ENCODE measurements at regions not wholly inside any gene's neighbourhood (a gene's known extent, or its start where the extent isn't known, plus 50 kb on each side); places are given as distances from the start of the nearest gene placed in this dataset.
"Not testable (repeated sequence)": the region's sequence is repeated elsewhere in the genome, so short reads cannot be mapped to it uniquely, and the experiment has no call there.

- no peaks in the 10 kb centered on the region for H3K36me3 ChIP-seq (ENCODE audit: low read depth, missing control alignments)
- H3K27me3 ChIP-seq = no peaks in the 10 kb centered on the region
- WGBS, 2 donors = 91 to 94% methylated on average over 13 of the region's 13 CpGs
- no peak overlapping the region for H3K27ac ChIP-seq
- intact Hi-C loops (cut with DNase I; ENCODE audit: low total_unique reads) = no loop called here
- peak; percentile 12 for DNase-seq
- H3K4me1 ChIP-seq = peaks cover 7% of the 10 kb centered on the region
- H3K9me3 ChIP-seq = no peaks in the 10 kb centered on the region
- TF ChIP-seq, protein P1, sequence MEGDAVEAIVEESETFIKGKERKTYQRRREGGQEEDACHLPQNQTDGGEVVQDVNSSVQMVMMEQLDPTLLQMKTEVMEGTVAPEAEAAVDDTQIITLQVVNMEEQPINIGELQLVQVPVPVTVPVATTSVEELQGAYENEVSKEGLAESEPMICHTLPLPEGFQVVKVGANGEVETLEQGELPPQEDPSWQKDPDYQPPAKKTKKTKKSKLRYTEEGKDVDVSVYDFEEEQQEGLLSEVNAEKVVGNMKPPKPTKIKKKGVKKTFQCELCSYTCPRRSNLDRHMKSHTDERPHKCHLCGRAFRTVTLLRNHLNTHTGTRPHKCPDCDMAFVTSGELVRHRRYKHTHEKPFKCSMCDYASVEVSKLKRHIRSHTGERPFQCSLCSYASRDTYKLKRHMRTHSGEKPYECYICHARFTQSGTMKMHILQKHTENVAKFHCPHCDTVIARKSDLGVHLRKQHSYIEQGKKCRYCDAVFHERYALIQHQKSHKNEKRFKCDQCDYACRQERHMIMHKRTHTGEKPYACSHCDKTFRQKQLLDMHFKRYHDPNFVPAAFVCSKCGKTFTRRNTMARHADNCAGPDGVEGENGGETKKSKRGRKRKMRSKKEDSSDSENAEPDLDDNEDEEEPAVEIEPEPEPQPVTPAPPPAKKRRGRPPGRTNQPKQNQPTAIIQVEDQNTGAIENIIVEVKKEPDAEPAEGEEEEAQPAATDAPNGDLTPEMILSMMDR (IDR thresholded peaks at IDR 0.05) = no peak
- H3K4me3 ChIP-seq = no peak overlapping the region
Observed at GRCh38 chr6:170140129-170140528, 150.7 kb downstream of the DLL1 start.

DNA sequence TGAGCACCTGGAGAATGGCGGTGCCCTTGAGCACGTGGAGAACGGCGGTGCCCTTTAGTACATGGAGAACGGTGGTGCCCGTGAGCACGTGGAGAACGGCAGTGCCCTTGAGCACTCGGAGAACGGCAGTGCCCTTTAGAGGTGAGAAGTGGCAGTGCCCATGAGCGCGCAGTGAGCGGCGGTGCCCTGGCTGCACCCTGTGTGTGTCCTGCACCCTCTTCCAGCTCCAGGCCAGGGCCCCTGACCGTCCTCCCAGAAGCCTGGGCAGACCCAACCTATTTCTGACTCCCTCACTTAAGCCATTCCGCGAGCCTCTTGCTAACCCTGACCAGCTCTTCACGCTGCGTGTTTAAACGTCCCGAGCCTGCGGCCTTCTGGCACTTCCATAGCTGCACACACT, 151.3 kb downstream of the DLL1 start:
- DNase-seq = peak; percentile 8
- Histone ChIP-seq H3K27me3 (no peaks in the 10 kb centered on the region), H3K4me1 (peaks cover 8% of the 10 kb centered on the region), H3K36me3 (ENCODE audit: low read depth, missing control alignments) (no peaks in the 10 kb centered on the region), H3K27ac (no peak overlapping the region), H3K4me3 (no peak overlapping the region), H3K9me3 (no peaks in the 10 kb centered on the region)
- 86 to 89% methylated on average over 20 to 22 of the region's 22 CpGs for WGBS, 2 donors
- intact Hi-C loops (cut with DNase I; ENCODE audit: low total_unique reads) = no loop called here
- no peak for TF ChIP-seq POLR2A (IDR thresholded peaks at IDR 0.05)
- TF ChIP-seq, protein P1 (IDR thresholded peaks at IDR 0.05) = no peak

GRCh38 chr6:170139046-170139445, 151.8 kb downstream of the DLL1 start:
- H3K36me3 ChIP-seq (ENCODE audit: low read depth, missing control alignments); H3K9me3 ChIP-seq; H3K4me3 ChIP-seq; intact Hi-C loops (cut with DNase I; ENCODE audit: low total_unique reads); H3K27me3 ChIP-seq; H3K27ac ChIP-seq: not testable (repeated sequence)
- H3K4me1 ChIP-seq = peaks cover 12% of the 10 kb centered on the region
- DNase-seq = peak; percentile 4
- WGBS, 2 donors = 85 to 87% methylated on average over 24 of the region's 24 CpGs

- Histone ChIP-seq H3K4me3 (peak overlapping the region in 1 of 2 donors; percentile 30), H3K27me3 (no peaks in the 10 kb centered on the region), H3K36me3 (ENCODE audit: low read depth, missing control alignments) (no peaks in the 10 kb centered on the region), H3K27ac (peak overlapping the region; percentile 45 to 58), H3K9me3 (no peaks in the 10 kb centered on the region), H3K4me1 (peaks cover 12% of the 10 kb centered on the region)
- whole genome bisulfite sequencing, 2 donors = 51 to 70% methylated on average over 37 to 40 of the region's 40 CpGs
- peak; percentile 12 for DNase-seq
- no peak for TF ChIP-seq POLR2A (IDR thresholded peaks at IDR 0.05)
- TF ChIP-seq, protein P1 (IDR thresholded peaks at IDR 0.05) = no peak
- intact Hi-C loops (cut with DNase I; ENCODE audit: low total_unique reads) = no loop called here
Observed at GRCh38 chr6:170137911-170138910, 152.7 kb downstream of the DLL1 start.

GRCh38 chr6:170137176-170137891, 153.5 kb downstream of the DLL1 start:
- Histone ChIP-seq H3K27ac (peak overlapping the region; percentile 45 to 58), H3K27me3 (no peaks in the 10 kb centered on the region), H3K4me3 (peak overlapping the region in 1 of 2 donors; percentile 30), H3K36me3 (ENCODE audit: low read depth, missing control alignments) (no peaks in the 10 kb centered on the region), H3K4me1 (peaks cover 12% of the 10 kb centered on the region), H3K9me3 (no peaks in the 10 kb centered on the region)
- TF ChIP-seq, protein P1 (IDR thresholded peaks at IDR 0.05) = no peak
- TF ChIP-seq POLR2A (IDR thresholded peaks at IDR 0.05) = no peak
- intact Hi-C loops (cut with DNase I; ENCODE audit: low total_unique reads) = no loop called here
- 29 to 49% methylated on average over 33 to 50 of the region's 50 CpGs for WGBS, 2 donors
- DNase-seq = peak; percentile 58

Measured in testis (tissue), 2 donors.